Effector memory CD4-positive, alpha-beta T cell (primary cell): ENCODE measurements at regions not wholly inside any gene's neighbourhood (a gene's known extent, or its start where the extent isn't known, plus 50 kb on each side); places are given as distances from the start of the nearest gene placed in this dataset.

Experiments
- DNase-seq, 3 donors: peaks; one replicate each; pipeline ENCODE4 v3.0.0-alpha.2; 2020
- H3K27ac ChIP-seq: 2 replicates; pipeline ENCODE4 v1.7.0; 2013; ENCODE audit warnings: mild to moderate bottlenecking, low read length, moderate library complexity; ENCODE audit not compliant: insufficient read depth, poor library complexity, severe bottlenecking
- H3K27me3 ChIP-seq: replicated peaks from 2 replicates; pipeline ENCODE4 v1.7.0; 2013; ENCODE audit warnings: mild to moderate bottlenecking, low read length; ENCODE audit not compliant: insufficient read depth, control insufficient read depth, poor library complexity, severe bottlenecking
- H3K36me3 ChIP-seq: 2 replicates; pipeline ENCODE4 v1.7.0; 2013; ENCODE audit warnings: mild to moderate bottlenecking, low read length, moderate library complexity; ENCODE audit not compliant: control insufficient read depth, insufficient read depth
- H3K4me1 ChIP-seq: 2 replicates; pipeline ENCODE4 v1.7.0; 2013; ENCODE audit warnings: low read length, mild to moderate bottlenecking; ENCODE audit not compliant: control insufficient read depth, insufficient read depth, poor library complexity, severe bottlenecking
- H3K4me3 ChIP-seq: 2 replicates; pipeline ENCODE4 v1.7.0; 2013; ENCODE audit warnings: low read length, low read depth, mild to moderate bottlenecking; ENCODE audit not compliant: insufficient read depth, poor library complexity, severe bottlenecking
- H3K9me3 ChIP-seq: 2 replicates; pipeline ENCODE4 v1.7.0; 2013; ENCODE audit warnings: mild to moderate bottlenecking, low read length, moderate library complexity; ENCODE audit not compliant: control insufficient read depth

GRCh38 chr1:38721816-38722215, 137.8 kb downstream of the RRAGC start:
- no peak for DNase-seq
- H3K27ac ChIP-seq, result no peak overlapping the region

GRCh38 chr1:38719880-38720279, 139.7 kb downstream of the RRAGC start:
- peaks cover 5% of the 10 kb centered on the region for H3K9me3 ChIP-seq
- H3K4me3 ChIP-seq, result no peak overlapping the region
- H3K27me3 ChIP-seq, result no peaks in the 10 kb centered on the region
- H3K36me3 ChIP-seq, result no peaks in the 10 kb centered on the region
- H3K4me1 ChIP-seq, result peaks cover 2% of the 10 kb centered on the region
- no peak overlapping the region for H3K27ac ChIP-seq
- DNase-seq, result no peak

More at GRCh38 chr1:38721816-38722215, 137.8 kb downstream of the RRAGC start:
- H3K9me3 ChIP-seq, result no peaks in the 10 kb centered on the region
- H3K4me3 ChIP-seq, result no peak overlapping the region
- no peaks in the 10 kb centered on the region for H3K27me3 ChIP-seq
- H3K4me1 ChIP-seq, result peaks cover 2% of the 10 kb centered on the region
- H3K36me3 ChIP-seq, result no peaks in the 10 kb centered on the region

- Histone ChIP-seq H3K4me1 (peaks cover 2% of the 10 kb centered on the region), H3K36me3 (no peaks in the 10 kb centered on the region), H3K4me3 (no peak overlapping the region), H3K9me3 (peaks cover 5% of the 10 kb centered on the region), H3K27ac (no peak overlapping the region), H3K27me3 (no peaks in the 10 kb centered on the region)
- DNase-seq, result no peak
These were observed 141.5 kb downstream of the RRAGC start for GRCh38 chr1:38718031-38718430.

GRCh38 chr1:38716229-38716628, 143.3 kb downstream of the RRAGC start:
- DNase-seq, result no peak
- H3K27me3 ChIP-seq, result no peaks in the 10 kb centered on the region
- no peaks in the 10 kb centered on the region for H3K36me3 ChIP-seq
- peaks cover 5% of the 10 kb centered on the region for H3K9me3 ChIP-seq
- H3K4me3 ChIP-seq, result no peak overlapping the region
- H3K27ac ChIP-seq, result no peak overlapping the region
- H3K4me1 ChIP-seq, result peaks cover 2% of the 10 kb centered on the region

GRCh38 chr1:38715415-38715814, 144.2 kb downstream of the RRAGC start:
- no peak overlapping the region for H3K27ac ChIP-seq

GRCh38 chr1:38712046-38712445, 147.5 kb downstream of the RRAGC start:
- Histone ChIP-seq H3K4me3 (no peak overlapping the region), H3K36me3 (no peaks in the 10 kb centered on the region), H3K4me1 (no peaks in the 10 kb centered on the region), H3K27ac (no peak overlapping the region), H3K27me3 (no peaks in the 10 kb centered on the region), H3K9me3 (peaks cover 5% of the 10 kb centered on the region)
- no peak for DNase-seq

More at GRCh38 chr1:38715415-38715814, 144.2 kb downstream of the RRAGC start:
- no peak for DNase-seq
- Histone ChIP-seq H3K4me1 (peaks cover 2% of the 10 kb centered on the region), H3K36me3 (no peaks in the 10 kb centered on the region), H3K27me3 (no peaks in the 10 kb centered on the region), H3K9me3 (peaks cover 5% of the 10 kb centered on the region), H3K4me3 (no peak overlapping the region)

- DNase-seq, result no peak
- H3K27ac ChIP-seq, result no peak overlapping the region
- no peaks in the 10 kb centered on the region for H3K27me3 ChIP-seq
- no peak overlapping the region for H3K4me3 ChIP-seq
- H3K4me1 ChIP-seq, result no peaks in the 10 kb centered on the region
- H3K9me3 ChIP-seq, result no peaks in the 10 kb centered on the region
- H3K36me3 ChIP-seq, result no peaks in the 10 kb centered on the region
These were observed 150.8 kb downstream of the RRAGC start for GRCh38 chr1:38708701-38709258.

- DNase-seq, result no peak
- peaks cover 5% of the 10 kb centered on the region for H3K27me3 ChIP-seq
- no peak overlapping the region for H3K27ac ChIP-seq
- H3K36me3 ChIP-seq, result no peaks in the 10 kb centered on the region
- no peaks in the 10 kb centered on the region for H3K9me3 ChIP-seq
- no peak overlapping the region for H3K4me3 ChIP-seq
- H3K4me1 ChIP-seq, result no peaks in the 10 kb centered on the region
These were observed 158.5 kb downstream of the RRAGC start for GRCh38 chr1:38701088-38701487.

GRCh38 chr1:38700077-38700470, 159.5 kb downstream of the RRAGC start:
- no peaks in the 10 kb centered on the region for H3K9me3 ChIP-seq
- no peak overlapping the region for H3K27ac ChIP-seq
- peaks cover 5% of the 10 kb centered on the region for H3K27me3 ChIP-seq
- H3K4me3 ChIP-seq, result no peak overlapping the region
- no peaks in the 10 kb centered on the region for H3K36me3 ChIP-seq
- H3K4me1 ChIP-seq, result no peaks in the 10 kb centered on the region
- no peak for DNase-seq

GRCh38 chr1:38699330-38700076, 160.1 kb downstream of the RRAGC start:
- H3K36me3 ChIP-seq, result no peaks in the 10 kb centered on the region
- no peak for DNase-seq
- H3K4me3 ChIP-seq, result no peak overlapping the region
- H3K9me3 ChIP-seq, result no peaks in the 10 kb centered on the region
- no peak overlapping the region for H3K27ac ChIP-seq
- peaks cover 5% of the 10 kb centered on the region for H3K27me3 ChIP-seq
- H3K4me1 ChIP-seq, result no peaks in the 10 kb centered on the region
